ENCODE measurements at regions not wholly inside any gene's neighbourhood (a gene's known extent, or its start where the extent isn't known, plus 50 kb on each side); places are given as distances from the start of the nearest gene placed in this dataset.

- TF ChIP-seq POLR2A (IDR thresholded peaks at IDR 0.05; ENCODE audit: low read length) (no peak), GATA1 (IDR thresholded peaks at IDR 0.05; ENCODE audit: low read depth, low read length) (no peak)
Observed at GRCh38 chr13:74449811-74450524, 315.8 kb upstream of the KLF12 start.

All from erythroblast (primary cell).